ENCODE measurements at regions not wholly inside any gene's neighbourhood (a gene's known extent, or its start where the extent isn't known, plus 50 kb on each side); places are given as distances from the start of the nearest gene placed in this dataset.
"Not testable (repeated sequence)": the region's sequence is repeated elsewhere in the genome, so short reads cannot be mapped to it uniquely, and the experiment has no call there.

GRCh38 chr2:133624551-133624950 is 56.3 kb upstream of the NCKAP5 start:
- no peak for DNase-seq

DNA sequence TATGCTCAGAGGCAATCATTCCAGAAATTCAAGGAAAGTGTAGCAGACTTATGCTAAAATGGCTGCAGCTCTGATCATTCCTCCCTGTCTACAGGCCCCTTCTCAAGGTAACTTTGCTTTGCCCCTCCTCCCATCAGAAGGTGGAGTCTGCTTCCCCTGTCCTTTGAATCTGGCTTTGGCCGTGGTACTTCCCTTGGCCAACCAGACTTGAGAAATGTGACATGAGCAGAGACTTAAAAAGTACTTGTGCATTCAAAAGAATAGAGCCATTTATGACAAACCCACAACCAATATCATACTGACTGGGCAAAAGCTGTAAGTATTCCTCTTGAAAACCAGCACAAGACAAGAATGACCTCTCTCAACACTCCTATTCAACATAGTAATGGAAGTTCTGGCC is 59.5 kb upstream of the NCKAP5 start:
- DNase-seq = no peak

DNA sequence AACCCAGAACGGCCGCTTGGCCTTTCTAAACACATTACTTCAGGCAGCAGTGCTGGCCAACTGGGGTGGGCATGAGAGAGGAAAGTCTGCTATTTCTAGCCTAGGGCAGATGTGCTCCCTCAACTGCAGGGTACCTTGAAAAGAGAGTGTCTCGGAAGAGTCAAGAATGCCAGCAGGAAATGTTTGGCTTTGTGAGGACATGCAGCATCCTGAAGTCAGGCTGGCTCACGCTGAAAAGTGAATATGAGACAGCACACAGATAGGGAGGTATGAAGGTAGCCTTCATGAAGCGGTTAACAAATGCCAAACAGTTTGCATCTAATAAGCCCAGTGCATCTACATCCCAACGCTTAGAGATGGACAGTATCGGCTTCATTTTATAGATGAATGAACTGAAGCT is 65.0 kb upstream of the NCKAP5 start:
- DNase-seq = no peak

GRCh38 chr2:133633881-133634409 is 65.7 kb upstream of the NCKAP5 start:
- no peak for DNase-seq

DNA sequence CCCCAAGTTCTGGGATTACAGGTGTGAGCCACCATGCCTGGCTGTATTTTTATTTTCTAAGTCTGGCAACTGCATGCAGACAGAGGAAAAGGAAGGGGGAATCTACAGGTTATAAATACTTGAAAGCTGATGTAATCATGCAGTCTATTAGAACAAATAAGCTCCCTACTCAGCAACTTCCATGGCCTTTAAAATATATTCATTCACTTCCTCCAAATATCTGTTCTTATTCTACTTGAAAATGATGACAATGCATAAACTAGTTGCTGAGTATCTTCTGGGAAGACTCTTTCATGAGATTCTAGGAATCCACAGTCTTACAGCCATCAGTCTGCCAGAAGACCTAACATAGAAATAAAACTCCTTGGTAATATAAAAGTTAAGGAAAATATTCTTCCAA is 66.9 kb upstream of the NCKAP5 start:
- DNase-seq = no peak

DNA sequence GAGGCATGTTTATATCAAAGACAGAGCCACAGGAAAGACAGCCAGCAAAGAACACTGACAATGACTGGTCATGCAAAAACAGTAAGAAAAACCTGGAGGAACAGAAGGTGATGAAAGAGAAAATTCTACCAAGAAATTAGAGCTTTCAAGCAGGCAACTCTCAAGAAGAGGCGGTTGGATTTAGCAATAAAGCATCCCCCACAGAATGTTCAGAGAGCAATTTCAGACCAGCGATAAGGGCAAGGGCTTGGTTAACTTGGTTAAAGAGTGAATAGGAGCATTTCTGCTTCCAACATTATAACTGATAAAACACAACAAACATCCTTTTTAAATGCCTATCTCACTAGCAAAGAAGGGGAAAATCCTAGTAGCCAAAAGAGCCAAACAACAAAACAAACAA is 68.0 kb upstream of the NCKAP5 start:
- no peak for DNase-seq

DNA sequence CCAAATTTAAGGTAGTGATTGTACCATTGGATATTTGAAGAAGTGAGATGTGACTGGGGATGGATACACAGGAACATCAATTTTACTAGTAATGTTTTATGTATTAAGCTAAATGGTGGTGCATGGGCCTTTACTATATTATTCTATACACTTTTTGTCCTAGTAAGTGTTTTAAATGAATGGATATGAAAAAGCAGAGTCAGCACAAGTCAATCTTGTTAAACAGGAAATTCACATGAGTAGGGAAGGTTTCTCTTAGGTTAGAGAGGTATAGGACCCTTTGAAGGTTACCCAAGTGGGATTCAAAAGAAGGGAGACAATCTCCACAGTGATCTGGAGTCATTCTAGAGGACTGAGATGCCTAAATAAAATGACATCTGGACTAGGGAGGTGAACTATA is 71.8 kb upstream of the NCKAP5 start:
- DNase-seq = no peak

DNA sequence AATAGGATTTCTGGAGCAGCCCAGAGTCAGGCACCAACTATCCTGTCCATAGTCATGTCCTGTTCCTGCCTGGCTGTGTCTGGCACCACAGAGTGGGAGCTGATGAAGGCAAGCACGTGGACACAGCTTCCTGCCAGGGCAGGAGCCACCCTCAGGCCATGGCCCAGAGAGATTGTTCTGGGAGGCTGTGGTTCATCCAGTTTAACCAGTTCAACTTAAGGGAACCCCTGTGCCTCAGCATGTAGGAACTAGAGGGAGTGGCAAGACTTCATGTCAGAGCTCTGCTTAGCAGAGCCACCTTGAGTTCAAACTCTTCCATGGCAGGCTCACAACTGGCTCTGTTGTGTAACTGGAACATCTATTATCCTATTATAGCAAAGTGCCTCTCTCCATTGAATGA is 73.2 kb upstream of the NCKAP5 start:
- no peak for DNase-seq

DNA sequence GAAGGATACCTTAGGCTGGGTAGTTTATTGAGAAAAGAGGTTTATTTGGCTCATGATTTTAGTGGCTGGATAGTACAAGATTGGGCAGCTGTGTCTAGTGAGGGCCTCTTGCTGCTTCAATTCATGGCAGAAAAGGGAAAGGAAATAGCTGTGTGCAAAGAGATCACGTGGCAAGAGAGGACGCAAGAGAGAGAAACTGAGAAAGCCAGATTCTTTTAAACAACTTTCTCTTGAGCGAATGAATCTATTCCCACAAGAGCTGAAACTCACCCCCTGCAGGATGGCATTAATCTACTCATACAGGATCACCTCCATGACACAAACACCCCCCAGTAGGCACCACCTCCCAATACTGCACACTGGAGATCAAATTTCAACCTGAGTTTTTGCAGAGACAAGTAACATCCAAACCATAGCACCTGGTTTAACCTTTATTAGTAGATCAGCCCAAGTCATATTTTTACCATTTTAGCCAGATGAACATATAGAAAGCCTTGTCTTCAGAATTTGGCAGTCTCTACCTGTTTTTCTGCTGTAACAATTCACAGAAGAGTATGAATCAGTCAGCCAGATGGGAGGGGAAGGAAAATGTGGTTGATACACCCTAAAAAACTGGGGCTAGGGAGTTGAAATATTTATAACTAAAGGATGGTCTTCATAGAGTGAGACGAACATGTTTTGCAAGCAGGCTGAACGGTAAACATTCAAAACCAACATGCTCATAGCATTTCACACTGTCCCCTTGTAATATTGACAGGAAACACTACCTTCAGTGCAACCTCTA is 73.9 kb upstream of the NCKAP5 start:
- no peak for DNase-seq

DNA sequence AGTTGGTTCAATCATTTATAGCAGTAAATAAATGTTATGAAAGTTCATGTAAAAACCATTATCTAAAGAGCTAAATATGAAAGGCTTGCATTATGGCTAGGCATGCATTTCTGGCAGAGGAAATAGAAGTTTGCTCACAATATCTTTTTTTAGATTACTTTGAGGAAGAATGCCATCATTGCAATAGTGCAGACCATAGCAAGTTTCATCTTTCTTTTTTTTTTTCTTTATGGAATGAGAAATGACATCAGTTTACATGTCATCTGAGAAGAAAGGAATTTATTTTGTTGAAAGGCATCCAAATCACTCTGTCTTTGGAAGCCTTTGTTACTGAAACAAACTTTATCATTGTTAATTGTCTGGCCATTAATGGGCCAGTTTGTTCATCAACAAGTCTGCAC is 74.5 kb upstream of the NCKAP5 start:
- DNase-seq = no peak

DNA sequence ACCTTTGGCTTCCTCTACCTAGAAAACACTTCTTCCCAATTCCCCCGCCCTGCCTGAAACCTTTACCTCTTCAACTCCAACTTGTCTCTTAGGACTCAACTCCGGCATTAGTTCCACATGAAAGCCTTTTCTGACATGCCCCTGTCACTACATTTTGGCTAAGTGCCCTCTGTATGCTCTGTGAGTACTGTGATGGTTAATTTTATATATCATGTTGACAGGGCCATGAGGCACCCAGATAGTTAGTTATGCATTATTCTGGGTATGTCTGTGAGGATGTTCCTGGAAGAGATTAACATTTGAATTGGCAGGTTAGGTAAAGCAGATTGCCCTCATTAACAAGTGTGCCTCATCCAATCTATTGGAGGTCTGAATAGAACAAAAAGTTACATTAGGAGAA is 75.6 kb upstream of the NCKAP5 start:
- DNase-seq = no peak

DNA sequence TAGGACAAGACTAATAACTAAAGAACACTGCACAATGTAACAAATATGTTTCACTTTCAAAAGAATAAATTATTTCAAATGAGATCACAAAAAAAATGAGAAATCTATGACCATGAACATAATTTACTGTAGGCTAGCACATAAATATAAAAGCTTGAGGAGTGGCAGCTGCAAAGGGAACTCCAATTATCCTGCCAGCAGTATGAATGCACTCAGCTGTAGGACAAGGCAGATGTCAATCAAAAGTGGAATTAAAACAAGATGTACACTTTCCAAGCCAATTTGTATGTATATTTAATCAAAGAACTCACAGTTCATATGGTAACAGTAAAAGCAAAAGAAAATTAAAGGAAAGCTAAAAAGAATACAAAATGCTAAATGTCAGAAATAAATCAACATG is 76.6 kb upstream of the NCKAP5 start:
- DNase-seq = no peak

GRCh38 chr2:133647386-133647785 is 79.1 kb upstream of the NCKAP5 start:
- DNase-seq = not testable (repeated sequence)

- no peak for DNase-seq
Measured at GRCh38 chr2:133651861-133652260, 83.6 kb upstream of the NCKAP5 start.

- DNase-seq = no peak
Measured at GRCh38 chr2:133652398-133652797, 84.1 kb upstream of the NCKAP5 start.

DNA sequence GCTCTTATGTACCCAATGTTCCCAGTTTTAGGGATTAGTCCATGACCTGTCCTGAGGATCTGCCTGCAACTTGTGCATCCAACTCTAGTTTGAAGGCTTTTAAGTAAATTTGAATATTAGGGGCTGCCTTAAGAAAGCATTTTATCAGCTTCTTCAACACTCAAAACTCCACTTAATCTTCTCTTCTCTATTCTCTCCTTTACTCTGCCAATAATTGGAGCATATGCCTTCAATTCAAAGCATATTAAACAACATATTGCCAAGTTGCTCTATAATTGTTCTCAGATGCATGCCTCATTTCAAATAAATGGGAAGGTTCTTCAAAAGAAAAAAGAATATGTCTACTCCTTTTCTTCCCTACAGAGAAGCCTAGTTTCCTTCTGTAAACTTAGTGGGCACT is 84.8 kb upstream of the NCKAP5 start:
- DNase-seq = no peak

- DNase-seq = no peak
Measured at GRCh38 chr2:133654949-133655348, 86.7 kb upstream of the NCKAP5 start.

- no peak for DNase-seq
Measured at GRCh38 chr2:133655610-133656009, 87.3 kb upstream of the NCKAP5 start.

- no peak for DNase-seq
Measured at GRCh38 chr2:133657591-133657990, 89.3 kb upstream of the NCKAP5 start.

DNA sequence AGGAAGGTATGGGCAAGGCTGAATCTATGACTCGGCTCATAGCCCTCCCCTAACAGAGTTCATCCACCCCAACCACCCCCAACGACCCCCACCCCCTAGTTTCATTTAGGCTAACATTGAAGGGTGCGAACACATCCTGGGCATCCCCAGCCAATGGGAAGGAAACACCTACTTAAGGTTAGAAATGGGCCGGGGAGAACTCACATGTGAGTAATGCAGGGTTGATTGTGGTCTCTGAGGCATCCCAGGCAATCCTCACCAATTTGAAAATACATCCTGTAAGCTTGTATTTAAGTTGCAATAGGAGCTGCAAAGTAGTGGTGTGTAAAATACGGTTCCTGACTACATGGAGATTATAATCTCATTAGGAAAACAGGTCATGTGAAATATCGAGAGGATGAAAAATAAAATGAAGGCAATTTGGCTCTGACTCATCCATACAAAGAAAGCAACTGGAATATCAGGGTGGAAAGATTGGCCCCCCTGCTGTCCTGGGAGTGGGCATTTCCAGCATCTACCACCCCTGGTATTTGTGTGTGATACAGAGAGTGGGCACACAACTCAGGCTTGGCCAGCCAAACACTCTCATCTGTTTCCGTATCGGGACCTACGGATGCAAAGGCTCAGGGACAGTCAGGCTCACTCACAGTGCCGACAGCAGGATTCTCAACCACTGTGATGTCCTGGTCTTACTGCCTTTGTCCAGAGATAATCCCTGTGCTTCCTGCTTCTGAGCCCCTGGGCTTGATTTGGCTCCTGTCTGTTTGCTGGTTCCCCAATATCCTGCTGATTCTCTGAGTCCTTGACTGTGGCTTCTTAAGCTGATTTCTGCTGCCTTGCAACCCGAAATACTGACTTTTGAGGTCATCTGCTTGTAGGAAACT is 90.0 kb upstream of the NCKAP5 start:
- no peak for DNase-seq

DNA sequence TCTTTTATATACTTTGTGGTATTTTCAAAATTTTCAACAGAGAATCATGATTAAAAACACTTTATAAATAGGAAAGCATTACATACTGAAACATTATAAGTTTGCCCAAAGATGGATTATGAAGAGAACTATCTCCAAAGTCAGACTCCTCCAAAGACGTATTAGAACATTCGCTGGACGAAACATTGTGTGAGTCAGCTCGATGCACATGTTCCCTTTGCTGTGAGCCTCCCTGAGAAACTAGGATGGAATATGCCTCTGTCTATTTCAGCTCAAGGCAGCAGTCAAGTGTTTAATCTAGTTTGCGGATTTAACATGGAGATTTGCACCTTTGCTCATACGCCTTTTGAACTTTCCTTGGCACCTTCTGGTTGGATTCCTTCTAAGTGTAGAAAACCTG is 92.2 kb upstream of the NCKAP5 start:
- DNase-seq = no peak

GRCh38 chr2:133661392-133661791 is 93.1 kb upstream of the NCKAP5 start:
- DNase-seq = no peak

- no peak for DNase-seq
Measured at GRCh38 chr2:133666621-133667020, 98.4 kb upstream of the NCKAP5 start.

DNA sequence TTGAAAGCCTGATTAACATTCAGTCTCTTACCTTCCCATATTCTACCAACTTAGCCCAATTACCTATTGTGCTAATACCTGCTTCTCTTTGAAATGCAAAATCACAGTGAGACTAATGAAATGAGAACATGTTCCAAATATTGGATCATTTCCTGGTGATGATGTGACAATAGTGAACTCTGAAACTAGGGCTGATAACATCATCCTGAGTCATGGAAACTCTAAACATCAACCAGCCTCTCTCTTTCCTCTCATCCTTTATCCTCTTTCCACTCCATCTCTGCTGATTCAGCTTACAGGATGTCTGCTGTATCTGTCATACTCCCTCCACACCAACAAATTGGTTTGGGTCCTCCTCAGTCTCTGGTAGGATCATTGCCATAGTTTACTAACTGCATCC is 98.8 kb upstream of the NCKAP5 start:
- DNase-seq = no peak

All from activated T-cell treated with anti-CD3 and anti-CD28 coated beads, Interleukin-2, amount 50 U/mL, for 1 hour (primary cell).